GM12891 (cell line): ENCODE measurements at regions not wholly inside any gene's neighbourhood (a gene's known extent, or its start where the extent isn't known, plus 50 kb on each side); places are given as distances from the start of the nearest gene placed in this dataset.
A peak's percentile ranks its signal among the peaks of the same experiment; 100 is the strongest.

Source experiments
- DNase-seq: peaks from one replicate; pipeline ENCODE4 v3.0.0; 2011; ENCODE audit warnings: low spot score; ENCODE audit not compliant: insufficient read length
- FAIRE-seq: peaks from 2 replicates; lab custom pipeline; 2011; peaks lifted over from hg19 to GRCh38; lab: Jason Lieb, UNC
- PAX5 ChIP-seq: IDR thresholded peaks from 2 replicates; pipeline ENCODE4 v1.6.1; 2011; ENCODE audit warnings: low read length, moderate library complexity, mild to moderate bottlenecking; ENCODE audit not compliant: insufficient read depth, severe bottlenecking
- POLR2A ChIP-seq: IDR thresholded peaks from 2 replicates; pipeline ENCODE4 v1.6.1; 2011; ENCODE audit warnings: low read depth, low read length, control low read depth
- POLR2AphosphoS5 ChIP-seq: IDR thresholded peaks from 2 replicates; pipeline ENCODE4 v1.6.1; 2011; ENCODE audit warnings: low read depth, low read length, control low read depth
- POU2F2 ChIP-seq: IDR thresholded peaks from 2 replicates; pipeline ENCODE4 v1.6.1; 2011; ENCODE audit warnings: low read depth, mild to moderate bottlenecking, control low read depth, low read length, moderate library complexity
- SPI1 ChIP-seq: IDR thresholded peaks from 2 replicates; pipeline ENCODE4 v1.6.1; 2011; ENCODE audit warnings: low read depth, low read length, control low read depth
- TAF1 ChIP-seq: IDR thresholded peaks from 2 replicates; pipeline ENCODE4 v1.6.1; 2011; ENCODE audit warnings: low read depth, low read length, control low read depth

DNA sequence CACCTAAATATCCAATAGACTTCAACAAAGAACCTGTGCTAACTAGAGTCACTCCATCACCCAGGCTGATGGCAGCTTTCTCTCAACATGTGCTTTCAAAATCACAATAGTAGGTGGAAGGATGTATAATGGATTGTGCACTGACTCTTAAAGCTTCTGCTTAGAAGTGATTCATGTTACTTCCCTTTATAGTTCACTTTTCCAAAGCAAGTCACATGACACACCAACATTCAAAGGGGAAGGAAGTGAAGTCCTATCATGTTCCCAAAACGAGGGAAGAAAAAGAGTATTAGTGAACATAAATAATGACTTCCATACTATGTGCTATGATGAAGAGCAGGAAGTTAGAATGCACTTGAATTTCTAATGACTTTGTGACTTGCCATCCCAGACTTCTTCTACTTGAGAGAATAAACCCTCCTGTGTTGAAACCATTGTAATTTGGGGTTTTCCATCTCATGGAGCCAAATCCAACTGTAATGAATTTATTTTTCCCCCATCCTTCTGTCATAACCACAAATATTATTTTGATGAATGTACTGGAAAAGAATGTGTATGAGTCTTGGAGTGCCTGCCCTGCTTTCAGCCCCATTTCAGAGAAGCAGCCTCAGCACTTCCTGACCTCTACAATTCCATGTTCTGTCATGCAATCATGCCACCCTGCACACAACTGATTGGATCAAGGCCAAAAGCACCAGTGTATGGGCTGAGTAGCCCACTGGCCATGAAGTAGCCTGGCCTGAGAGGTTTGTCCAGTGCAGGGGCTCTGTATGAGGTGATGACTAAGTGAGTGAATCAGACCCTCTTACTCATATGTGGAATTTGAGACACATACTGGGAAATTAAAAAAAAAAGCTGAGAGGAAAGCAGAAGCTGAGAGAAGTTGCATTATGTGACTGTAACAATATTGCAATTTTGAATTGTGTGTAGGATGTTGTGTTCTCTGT lies 525.9 kb upstream of the CLINT1 start:
- DNase-seq (no peak), FAIRE-seq (no peak)
- TF ChIP-seq TAF1: no peak
- no peak for TF ChIP-seq POLR2A
- no peak for TF ChIP-seq PAX5
- TF ChIP-seq SPI1: no peak
- TF ChIP-seq POLR2AphosphoS5: no peak
- no peak for TF ChIP-seq POU2F2

GRCh38 chr5:158383486-158383885 lies 524.5 kb upstream of the CLINT1 start:
- no peak for TF ChIP-seq SPI1
- no peak for TF ChIP-seq POLR2AphosphoS5
- TF ChIP-seq POU2F2: no peak
- TF ChIP-seq PAX5: no peak
- TF ChIP-seq POLR2A: no peak
- TF ChIP-seq TAF1: no peak
- no peak for DNase-seq
- FAIRE-seq: no peak

- DNase-seq (no peak), FAIRE-seq (peak; percentile 66)
- TF ChIP-seq POU2F2 (no peak), PAX5 (no peak), POLR2A (no peak), POLR2AphosphoS5 (no peak), TAF1 (no peak), SPI1 (no peak)
These were observed 523.5 kb upstream of the CLINT1 start for GRCh38 chr5:158382473-158382872.

- no peak for TF ChIP-seq POLR2A
- FAIRE-seq: no peak
- DNase-seq: no peak
These were observed 522.7 kb upstream of the CLINT1 start for GRCh38 chr5:158381614-158382160.

- DNase-seq: no peak
- peak; percentile 23 for FAIRE-seq
- TF ChIP-seq POLR2AphosphoS5: no peak
- no peak for TF ChIP-seq PAX5
- no peak for TF ChIP-seq SPI1
- TF ChIP-seq POU2F2: no peak
- no peak for TF ChIP-seq TAF1
- TF ChIP-seq POLR2A: no peak
These were observed 521.7 kb upstream of the CLINT1 start for GRCh38 chr5:158380661-158381060.

DNA sequence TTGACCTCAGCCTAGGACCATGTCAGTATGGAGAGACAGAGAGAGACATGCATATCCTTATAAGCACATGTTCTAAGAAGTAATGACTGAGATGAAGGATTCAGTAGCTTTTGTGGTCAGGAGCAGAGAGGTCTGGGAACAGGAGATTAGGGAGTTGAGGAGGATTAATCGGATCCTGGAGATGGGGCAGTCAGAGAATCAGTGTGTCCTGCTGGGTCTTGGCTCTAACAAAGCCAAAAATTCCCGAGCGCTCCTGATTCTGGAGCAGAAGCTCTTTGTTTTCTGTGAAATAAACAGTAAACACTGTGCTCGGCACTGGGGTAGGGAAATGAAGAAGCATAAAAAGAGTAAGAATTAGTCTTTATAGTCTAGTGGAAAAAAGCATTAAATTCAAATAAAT lies 520.0 kb upstream of the CLINT1 start:
- FAIRE-seq: no peak
- DNase-seq: no peak
- no peak for TF ChIP-seq POLR2AphosphoS5

DNA sequence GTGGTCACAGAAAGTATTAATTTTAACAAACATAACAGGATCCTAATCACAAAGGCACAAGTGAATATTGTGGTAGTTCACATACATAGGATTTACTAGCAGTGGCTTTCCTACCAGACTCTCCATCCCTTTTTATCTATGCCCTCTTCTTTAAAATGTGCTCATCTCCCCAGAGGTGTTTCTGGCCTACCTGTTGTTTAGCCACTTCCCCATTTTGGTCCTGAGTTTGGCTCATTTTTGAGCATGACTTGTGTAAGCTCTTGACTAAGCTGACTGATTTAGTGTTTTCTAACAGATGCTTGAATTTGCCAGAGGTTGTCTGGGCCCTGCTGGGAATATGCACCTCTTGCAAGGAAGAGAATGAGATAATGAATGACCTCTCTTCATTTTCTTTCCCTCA lies 517.7 kb upstream of the CLINT1 start:
- TF ChIP-seq TAF1 (no peak), POLR2AphosphoS5 (no peak), POLR2A (no peak), SPI1 (peak; percentile 85), PAX5 (no peak), POU2F2 (no peak)
- FAIRE-seq (no peak), DNase-seq (no peak)

DNA sequence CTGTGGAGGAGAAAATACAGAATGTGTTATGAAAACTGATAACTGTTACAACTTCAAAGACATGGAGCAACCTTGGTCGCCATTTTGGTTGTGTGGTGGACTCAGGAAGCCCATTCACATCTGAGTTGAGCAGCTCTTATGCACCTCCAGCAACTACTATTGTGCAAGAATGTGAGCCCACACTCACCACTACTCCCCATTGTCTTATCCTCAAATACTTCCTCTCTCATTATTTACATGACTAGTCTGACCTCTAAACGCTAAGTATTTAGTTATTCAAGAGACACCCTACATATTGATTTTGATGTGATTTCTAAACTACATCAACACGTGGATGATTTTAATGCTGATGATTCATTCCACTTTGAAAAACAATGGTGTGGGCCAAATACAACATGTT lies 516.6 kb upstream of the CLINT1 start:
- TF ChIP-seq TAF1 (no peak), POU2F2 (no peak), POLR2A (no peak), POLR2AphosphoS5 (no peak), SPI1 (no peak), PAX5 (no peak)
- no peak for FAIRE-seq
- DNase-seq: no peak

DNA sequence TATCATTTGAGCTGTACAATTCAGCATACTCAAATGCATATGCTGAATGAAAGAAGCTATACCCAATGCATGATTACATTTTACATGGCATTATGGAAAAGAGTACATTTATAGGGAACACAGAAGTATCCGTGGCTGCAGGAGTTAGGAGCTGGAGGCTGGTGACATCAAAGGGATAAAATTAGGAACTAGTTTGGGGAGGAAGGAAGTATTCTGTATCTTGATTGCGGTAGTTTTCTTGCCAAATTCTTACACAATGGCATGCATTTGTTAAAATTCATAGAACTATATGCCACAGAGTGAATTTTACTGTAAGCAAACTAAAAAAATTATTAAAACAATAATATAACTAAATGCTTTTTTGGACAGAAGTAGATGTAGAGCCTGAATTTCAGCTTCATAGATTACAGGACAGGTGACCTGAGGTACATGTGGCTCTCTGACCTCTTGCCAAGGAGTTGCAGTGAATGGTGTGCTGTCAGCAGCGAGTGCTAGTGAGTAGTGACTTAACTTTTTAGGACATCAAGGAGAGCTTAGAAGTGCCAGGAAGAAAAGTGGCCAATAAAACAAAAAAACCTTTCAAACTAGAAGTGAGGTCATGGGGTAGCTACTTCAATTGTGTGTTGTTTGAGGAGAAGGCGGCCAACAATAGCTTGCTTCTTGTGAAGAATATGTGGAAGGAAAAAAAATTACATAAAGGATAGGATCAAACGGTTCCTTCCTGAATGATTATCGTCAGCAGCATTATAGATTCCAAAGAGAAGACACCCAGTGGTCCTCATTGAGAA lies 514.9 kb upstream of the CLINT1 start:
- FAIRE-seq (no peak), DNase-seq (no peak)
- TF ChIP-seq POLR2AphosphoS5 (no peak), SPI1 (no peak), POLR2A (no peak), TAF1 (no peak), POU2F2 (no peak), PAX5 (no peak)
